ENCODE measurements at regions not wholly inside any gene's neighbourhood (a gene's known extent, or its start where the extent isn't known, plus 50 kb on each side); places are given as distances from the start of the nearest gene placed in this dataset.
"Not testable (repeated sequence)": the region's sequence is repeated elsewhere in the genome, so short reads cannot be mapped to it uniquely, and the experiment has no call there.

GRCh38 chr10:78212060-78212785 is 178.6 kb downstream of the RPS24 start:
- no peak for DNase-seq

- no peak for DNase-seq
Observed at GRCh38 chr10:78212786-78213175, 179.1 kb downstream of the RPS24 start.

- no peak for DNase-seq
Observed at GRCh38 chr10:78214955-78215354, 181.3 kb downstream of the RPS24 start.

GRCh38 chr10:78215645-78216044 is 182.0 kb downstream of the RPS24 start:
- DNase-seq = no peak

GRCh38 chr10:78217336-78217735 is 183.7 kb downstream of the RPS24 start:
- no peak for DNase-seq

GRCh38 chr10:78218798-78219490 is 185.3 kb downstream of the RPS24 start:
- DNase-seq = no peak

GRCh38 chr10:78219568-78219967 is 185.9 kb downstream of the RPS24 start:
- not testable (repeated sequence) for DNase-seq

GRCh38 chr10:78220781-78221180 is 187.1 kb downstream of the RPS24 start:
- DNase-seq = no peak

GRCh38 chr10:78222096-78222790 is 188.6 kb downstream of the RPS24 start:
- DNase-seq = no peak

- no peak for DNase-seq
Observed at GRCh38 chr10:78223088-78223487, 189.4 kb downstream of the RPS24 start.

GRCh38 chr10:78224602-78225001 is 190.9 kb downstream of the RPS24 start:
- no peak for DNase-seq

GRCh38 chr10:78225594-78225993 is 191.9 kb downstream of the RPS24 start:
- no peak for DNase-seq

- no peak for DNase-seq
Observed at GRCh38 chr10:78229489-78229888, 195.8 kb downstream of the RPS24 start.

GRCh38 chr10:78229950-78230675 is 196.4 kb downstream of the RPS24 start:
- DNase-seq = no peak

GRCh38 chr10:78231327-78231726 is 197.7 kb downstream of the RPS24 start:
- no peak for DNase-seq

GRCh38 chr10:78231939-78232338 is 198.3 kb downstream of the RPS24 start:
- DNase-seq = no peak

GRCh38 chr10:78236416-78237015 is 202.9 kb downstream of the RPS24 start:
- DNase-seq = no peak

GRCh38 chr10:78237951-78238350 is 204.3 kb downstream of the RPS24 start:
- DNase-seq = not testable (repeated sequence)

- no peak for DNase-seq
Observed at GRCh38 chr10:78247266-78247665, 213.6 kb downstream of the RPS24 start.

- DNase-seq = no peak
Observed at GRCh38 chr10:78247821-78248220, 214.2 kb downstream of the RPS24 start.

GRCh38 chr10:78248651-78249464 is 215.2 kb downstream of the RPS24 start:
- DNase-seq = no peak

GRCh38 chr10:78249690-78250089 is 216.0 kb downstream of the RPS24 start:
- no peak for DNase-seq
